ENCODE measurements at regions not wholly inside any gene's neighbourhood (a gene's known extent, or its start where the extent isn't known, plus 50 kb on each side); places are given as distances from the start of the nearest gene placed in this dataset.

GRCh38 chr6:3523271-3523670 is 66.4 kb upstream of the SLC22A23 start:
- H3K9me3 Mint-ChIP-seq = no peaks in the 10 kb centered on the region
- H3K4me1 Mint-ChIP-seq = peaks cover 14% of the 10 kb centered on the region
- H3K27me3 Mint-ChIP-seq (ENCODE audit: insufficient read depth, low read depth, poor library complexity) = peaks cover 2% of the 10 kb centered on the region
- no peak overlapping the region for H3K4me3 ChIP-seq
- H3K4me2 ChIP-seq = no peak overlapping the region
- TF ChIP-seq EZH2phosphoT487 (IDR thresholded peaks at IDR 0.05; ENCODE audit: unreplicated experiment) = no peak
- TF ChIP-seq, protein P1, sequence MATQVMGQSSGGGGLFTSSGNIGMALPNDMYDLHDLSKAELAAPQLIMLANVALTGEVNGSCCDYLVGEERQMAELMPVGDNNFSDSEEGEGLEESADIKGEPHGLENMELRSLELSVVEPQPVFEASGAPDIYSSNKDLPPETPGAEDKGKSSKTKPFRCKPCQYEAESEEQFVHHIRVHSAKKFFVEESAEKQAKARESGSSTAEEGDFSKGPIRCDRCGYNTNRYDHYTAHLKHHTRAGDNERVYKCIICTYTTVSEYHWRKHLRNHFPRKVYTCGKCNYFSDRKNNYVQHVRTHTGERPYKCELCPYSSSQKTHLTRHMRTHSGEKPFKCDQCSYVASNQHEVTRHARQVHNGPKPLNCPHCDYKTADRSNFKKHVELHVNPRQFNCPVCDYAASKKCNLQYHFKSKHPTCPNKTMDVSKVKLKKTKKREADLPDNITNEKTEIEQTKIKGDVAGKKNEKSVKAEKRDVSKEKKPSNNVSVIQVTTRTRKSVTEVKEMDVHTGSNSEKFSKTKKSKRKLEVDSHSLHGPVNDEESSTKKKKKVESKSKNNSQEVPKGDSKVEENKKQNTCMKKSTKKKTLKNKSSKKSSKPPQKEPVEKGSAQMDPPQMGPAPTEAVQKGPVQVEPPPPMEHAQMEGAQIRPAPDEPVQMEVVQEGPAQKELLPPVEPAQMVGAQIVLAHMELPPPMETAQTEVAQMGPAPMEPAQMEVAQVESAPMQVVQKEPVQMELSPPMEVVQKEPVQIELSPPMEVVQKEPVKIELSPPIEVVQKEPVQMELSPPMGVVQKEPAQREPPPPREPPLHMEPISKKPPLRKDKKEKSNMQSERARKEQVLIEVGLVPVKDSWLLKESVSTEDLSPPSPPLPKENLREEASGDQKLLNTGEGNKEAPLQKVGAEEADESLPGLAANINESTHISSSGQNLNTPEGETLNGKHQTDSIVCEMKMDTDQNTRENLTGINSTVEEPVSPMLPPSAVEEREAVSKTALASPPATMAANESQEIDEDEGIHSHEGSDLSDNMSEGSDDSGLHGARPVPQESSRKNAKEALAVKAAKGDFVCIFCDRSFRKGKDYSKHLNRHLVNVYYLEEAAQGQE (IDR thresholded peaks at IDR 0.05; ENCODE audit: unreplicated experiment) = no peak
- TF ChIP-seq ZNF114 (CRISPR knock-in tag; IDR thresholded peaks at IDR 0.05) = no peak
- TF ChIP-seq POLR2AphosphoS5 (IDR thresholded peaks at IDR 0.05; ENCODE audit: low read depth) = no peak
- TF ChIP-seq STAT1 (IDR thresholded peaks at IDR 0.05; ENCODE audit: unreplicated experiment) = no peak
- H3F3A ChIP-seq (replicated peaks; ENCODE audit: low read depth) = no peaks in the 10 kb centered on the region
- H2AFZ ChIP-seq = no peak overlapping the region
- H4K20me1 ChIP-seq (replicated peaks; ENCODE audit: insufficient read depth) = no peaks in the 10 kb centered on the region
- no peak overlapping the region for H3K27ac ChIP-seq (ENCODE audit: low read depth)
- no peak overlapping the region; the same call in 1 of the 2 replicates for H3K27ac Mint-ChIP-seq
- H3K36me3 ChIP-seq (ENCODE audit: insufficient read depth) = no peaks in the 10 kb centered on the region
- no peak for DNase-seq (ENCODE audit: low spot score)
- H3K79me2 ChIP-seq (replicated peaks; ENCODE audit: insufficient read depth) = no peaks in the 10 kb centered on the region
- H3K27me3 ChIP-seq (ENCODE audit: insufficient read depth) = no peaks in the 10 kb centered on the region
- H3K36me3 Mint-ChIP-seq (ENCODE audit: low read depth) = no peaks in the 10 kb centered on the region
- ATAC-seq = no peak
- H3K9me2 ChIP-seq (ENCODE audit: insufficient read depth) = no peaks in the 10 kb centered on the region
- no peak overlapping the region for H3K4me3 Mint-ChIP-seq
- peaks cover 11% of the 10 kb centered on the region; the same call in 1 of the 2 replicates for H3K4me1 ChIP-seq (ENCODE audit: insufficient read depth)

DNA sequence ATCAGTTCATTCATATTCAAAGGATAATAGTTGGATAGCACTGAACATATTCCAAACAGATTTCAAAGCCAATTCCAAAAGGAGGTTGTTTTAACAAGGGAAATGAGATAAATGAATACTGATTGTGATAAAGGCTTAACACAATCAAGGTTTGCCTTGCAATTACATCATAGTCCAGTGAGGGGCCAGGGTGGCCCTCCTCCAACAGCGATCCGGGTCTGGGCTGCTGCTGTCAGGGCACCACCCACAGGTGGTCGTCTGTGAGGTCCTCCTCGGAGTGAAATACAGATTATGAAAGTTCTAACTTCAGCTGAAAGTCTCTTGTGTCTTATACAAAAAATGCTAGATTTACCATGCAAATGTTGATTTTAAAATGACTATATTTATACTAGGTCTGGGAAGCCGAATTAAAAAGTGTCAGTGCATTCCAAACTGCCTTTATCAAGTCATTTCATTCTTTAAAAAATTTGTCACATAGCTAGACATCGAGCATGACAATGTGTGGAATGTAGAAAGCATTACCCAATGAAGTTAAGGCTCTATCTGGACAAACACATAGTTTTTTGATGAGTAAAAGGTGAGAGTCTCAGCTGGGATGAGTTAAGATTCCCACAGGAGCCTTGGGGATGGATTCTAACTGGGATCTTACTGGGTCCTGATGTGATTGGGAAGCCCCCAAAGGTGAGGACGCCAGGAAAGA is 65.9 kb upstream of the SLC22A23 start:
- Histone ChIP-seq H3K27ac (ENCODE audit: low read depth) (no peak overlapping the region), H3K9me2 (ENCODE audit: insufficient read depth) (no peaks in the 10 kb centered on the region), H3K4me1 (ENCODE audit: insufficient read depth) (peaks cover 11% of the 10 kb centered on the region; the same call in 1 of the 2 replicates), H3K27me3 (ENCODE audit: insufficient read depth) (no peaks in the 10 kb centered on the region), H2AFZ (no peak overlapping the region), H3K79me2 (replicated peaks; ENCODE audit: insufficient read depth) (no peaks in the 10 kb centered on the region), H3K4me2 (no peak overlapping the region), H3K4me3 (no peak overlapping the region), H3F3A (replicated peaks; ENCODE audit: low read depth) (no peaks in the 10 kb centered on the region), H3K36me3 (ENCODE audit: insufficient read depth) (no peaks in the 10 kb centered on the region), H4K20me1 (replicated peaks; ENCODE audit: insufficient read depth) (no peaks in the 10 kb centered on the region)
- Mint-ChIP-seq H3K9me3 (no peaks in the 10 kb centered on the region), H3K27ac (no peak overlapping the region; the same call in 1 of the 2 replicates), H3K27me3 (ENCODE audit: insufficient read depth, low read depth, poor library complexity) (peaks cover 3% of the 10 kb centered on the region), H3K36me3 (ENCODE audit: low read depth) (no peaks in the 10 kb centered on the region), H3K4me3 (no peak overlapping the region), H3K4me1 (peaks cover 16% of the 10 kb centered on the region)
- DNase-seq (ENCODE audit: low spot score) = no peak
- ATAC-seq = no peak
- TF ChIP-seq, protein P1 (IDR thresholded peaks at IDR 0.05; ENCODE audit: unreplicated experiment) = no peak
- TF ChIP-seq JUNB (IDR thresholded peaks at IDR 0.05; ENCODE audit: unreplicated experiment) (no peak), ZNF114 (CRISPR knock-in tag; IDR thresholded peaks at IDR 0.05) (no peak), EZH2phosphoT487 (IDR thresholded peaks at IDR 0.05; ENCODE audit: unreplicated experiment) (no peak), CREB1 (CRISPR knock-in tag; IDR thresholded peaks at IDR 0.05; ENCODE audit: low read depth) (no peak)
- TF ChIP-seq, protein P2, sequence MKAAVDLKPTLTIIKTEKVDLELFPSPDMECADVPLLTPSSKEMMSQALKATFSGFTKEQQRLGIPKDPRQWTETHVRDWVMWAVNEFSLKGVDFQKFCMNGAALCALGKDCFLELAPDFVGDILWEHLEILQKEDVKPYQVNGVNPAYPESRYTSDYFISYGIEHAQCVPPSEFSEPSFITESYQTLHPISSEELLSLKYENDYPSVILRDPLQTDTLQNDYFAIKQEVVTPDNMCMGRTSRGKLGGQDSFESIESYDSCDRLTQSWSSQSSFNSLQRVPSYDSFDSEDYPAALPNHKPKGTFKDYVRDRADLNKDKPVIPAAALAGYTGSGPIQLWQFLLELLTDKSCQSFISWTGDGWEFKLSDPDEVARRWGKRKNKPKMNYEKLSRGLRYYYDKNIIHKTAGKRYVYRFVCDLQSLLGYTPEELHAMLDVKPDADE (IDR thresholded peaks at IDR 0.05) = no peak
